RPMI7951 (cell line): ENCODE measurements at regions not wholly inside any gene's neighbourhood (a gene's known extent, or its start where the extent isn't known, plus 50 kb on each side); places are given as distances from the start of the nearest gene placed in this dataset.

Experiments
- DNase-seq: peaks from one replicate; pipeline ENCODE4 v3.0.0-alpha.2; 2012; ENCODE audit warnings: low read depth

DNA sequence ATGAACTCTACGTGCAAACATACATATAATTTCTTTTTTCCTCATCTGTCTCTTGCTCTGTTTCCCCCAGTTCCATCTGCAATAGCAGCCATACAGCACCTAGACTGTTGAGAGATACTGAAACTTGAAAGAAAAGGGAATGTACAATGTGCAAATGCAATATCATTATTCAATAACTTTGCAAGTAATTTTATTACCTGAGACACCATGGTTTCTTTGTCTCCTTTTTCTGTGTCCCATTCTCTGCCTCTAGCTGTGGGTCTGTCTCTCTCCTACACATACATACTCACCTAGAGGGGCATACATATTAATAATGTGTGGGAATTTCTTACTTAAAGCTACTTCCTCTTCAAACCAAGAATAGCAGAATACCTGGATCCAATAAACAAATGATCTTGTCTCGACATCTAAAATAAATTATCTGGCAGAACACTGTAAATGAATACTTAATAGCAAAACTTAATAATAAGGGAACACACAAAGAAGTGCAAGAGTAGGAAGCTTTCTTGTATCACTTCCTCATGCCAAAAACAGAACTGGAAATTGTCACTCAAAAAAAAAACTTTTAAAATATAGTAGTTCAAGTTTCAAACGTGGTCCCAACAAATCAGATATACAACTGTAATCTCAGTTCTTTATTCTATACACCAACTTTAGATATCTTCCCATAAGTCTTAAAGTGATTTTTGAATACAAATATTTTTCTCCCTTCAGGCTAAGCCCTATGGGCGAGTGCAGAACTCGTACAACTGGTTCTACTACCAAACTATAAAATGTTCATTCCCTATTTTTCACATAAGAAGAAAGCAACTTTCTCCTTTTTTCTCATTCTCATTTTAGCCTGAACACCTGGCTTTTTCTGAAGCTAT is 194.6 kb downstream of the NRIP1 start:
- no peak for DNase-seq

DNA sequence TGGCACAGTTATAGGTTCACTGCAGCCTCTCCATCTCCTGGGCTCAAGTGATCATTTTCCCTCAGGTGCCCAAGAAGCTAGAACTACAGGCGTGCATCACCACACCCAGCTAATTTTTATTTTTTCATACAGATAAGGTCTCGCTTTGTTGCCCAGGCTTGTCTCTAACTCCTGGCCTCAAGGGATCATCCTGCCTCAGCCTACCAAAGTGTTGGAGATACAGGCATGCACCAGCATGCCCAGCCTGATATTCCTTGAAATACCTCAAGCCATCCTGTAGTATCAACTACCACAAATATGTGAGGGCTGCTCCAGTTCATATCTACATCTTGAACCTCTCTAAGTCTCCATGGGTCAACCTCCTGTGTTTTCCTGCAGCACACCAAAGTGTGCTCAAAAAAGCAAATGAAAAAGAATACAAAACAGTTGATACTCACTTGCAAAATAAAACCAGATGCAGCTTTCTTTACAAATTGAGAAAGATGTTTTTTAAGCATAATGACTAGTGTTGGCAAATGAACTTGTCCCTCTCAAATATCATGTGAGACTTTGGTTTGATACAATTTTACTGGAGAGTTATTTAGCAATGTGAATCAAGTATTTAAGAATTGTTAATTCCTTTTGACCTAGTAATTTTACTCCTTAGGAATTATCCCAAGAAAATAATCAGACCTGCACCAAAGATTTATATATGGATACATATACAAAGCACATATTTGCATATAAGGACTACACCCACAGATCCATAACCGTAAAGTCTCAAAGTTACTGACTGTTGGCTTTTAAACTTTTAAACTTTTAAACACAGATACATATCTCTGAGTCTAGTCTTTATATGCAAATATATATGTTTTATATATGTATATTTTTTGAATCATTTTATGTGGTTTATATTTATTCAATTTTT is 197.7 kb downstream of the NRIP1 start:
- no peak for DNase-seq

DNA sequence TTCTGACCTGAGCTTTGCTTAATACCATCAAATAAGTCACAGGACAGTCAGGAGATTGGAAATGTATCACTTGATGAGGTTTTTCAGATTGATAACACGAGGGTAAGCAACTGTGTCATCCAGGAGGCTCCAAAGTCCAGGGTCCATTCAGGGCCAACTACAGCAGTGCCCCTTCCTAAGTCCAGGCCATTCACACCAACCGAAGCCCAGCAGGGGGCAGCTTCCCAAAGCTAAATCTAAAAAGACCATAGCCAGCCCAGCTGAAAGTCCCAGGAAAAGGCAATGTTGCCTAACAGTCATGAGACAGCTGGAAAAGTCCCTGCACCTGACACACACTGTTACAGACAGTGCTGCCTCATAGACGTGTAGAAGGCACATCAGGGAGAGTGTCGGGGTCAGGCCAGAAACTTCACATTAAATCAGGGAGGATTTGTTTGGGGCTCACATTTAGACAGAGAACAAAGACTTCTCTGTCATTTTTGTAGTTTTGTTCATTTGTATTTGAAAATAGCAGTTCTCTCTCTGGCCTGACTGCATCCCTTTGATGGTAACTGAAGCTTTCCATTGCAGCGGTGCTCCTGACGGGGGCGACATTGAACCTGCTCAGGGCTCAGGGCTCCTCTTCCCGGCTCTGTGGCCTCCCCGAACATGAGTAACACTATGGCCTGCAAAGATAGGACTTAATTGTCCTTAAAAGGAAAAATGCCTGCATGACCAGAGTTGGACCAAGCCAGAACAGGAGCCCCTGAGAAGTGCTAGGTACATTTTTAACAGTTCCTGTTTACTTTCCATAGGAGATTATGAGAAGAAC is 200.4 kb downstream of the NRIP1 start:
- peak; percentile 62 for DNase-seq

DNA sequence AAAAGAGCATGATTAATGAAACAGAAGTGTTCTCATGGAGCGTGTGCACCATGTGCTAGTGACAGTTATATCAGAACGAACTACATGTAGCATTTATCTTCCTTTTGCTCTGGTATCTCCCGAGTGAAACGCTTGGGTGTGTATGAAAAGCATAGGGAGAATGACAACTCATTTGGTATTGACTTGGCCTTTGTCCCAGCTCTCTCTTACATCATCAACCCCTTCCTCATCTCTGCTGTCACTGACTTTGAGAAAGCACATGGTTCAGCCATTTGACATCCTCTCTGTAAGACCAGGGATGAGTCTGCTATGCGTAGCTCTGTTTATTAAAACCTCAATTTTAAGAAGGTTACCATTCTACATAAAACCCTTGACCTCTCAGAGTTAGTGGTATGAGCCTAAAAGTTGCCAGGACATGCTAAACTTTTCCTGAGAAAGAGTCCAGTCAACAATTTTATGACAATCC is 201.0 kb downstream of the NRIP1 start:
- no peak for DNase-seq

DNA sequence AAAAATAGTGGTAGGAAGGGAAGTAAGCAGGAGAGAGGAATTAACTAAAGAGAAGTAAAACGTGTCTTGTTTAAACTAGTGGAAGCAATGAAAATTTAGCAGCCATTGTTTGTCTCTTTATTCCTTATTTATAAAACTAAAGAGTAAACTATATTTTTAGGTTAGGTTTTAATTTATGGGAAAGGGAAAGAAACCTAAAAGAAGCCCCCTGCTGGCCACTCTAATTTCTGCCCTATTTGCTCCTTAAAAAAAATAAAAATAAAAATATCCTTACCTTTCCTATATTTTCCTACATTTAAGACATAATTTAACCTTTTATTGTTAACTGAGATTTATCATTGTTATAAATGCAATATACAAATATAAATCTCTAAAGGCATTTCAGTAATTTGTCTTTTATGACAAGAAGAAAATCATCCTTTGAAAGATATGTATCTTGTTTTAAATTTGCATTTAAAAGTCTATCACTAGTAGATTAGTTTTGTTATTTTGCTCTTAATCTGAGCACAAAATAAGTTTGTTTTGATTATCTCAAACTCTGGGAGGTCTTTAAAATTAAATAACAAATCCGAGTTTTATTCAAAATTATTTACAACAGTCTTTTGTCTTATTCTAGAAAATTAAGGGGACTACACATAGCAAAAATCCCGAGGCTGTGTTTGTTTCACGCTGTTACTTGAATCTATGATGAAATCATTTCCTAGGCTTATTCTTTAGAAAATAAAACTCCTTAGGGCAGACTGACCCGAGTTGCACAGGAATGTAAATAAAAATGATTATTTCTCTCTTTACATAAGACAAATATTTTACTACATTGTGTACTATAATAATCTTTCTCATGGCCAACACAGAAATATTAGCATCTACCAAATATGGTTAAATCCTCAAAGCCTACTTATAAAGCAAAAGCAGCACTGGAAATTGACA is 201.7 kb downstream of the NRIP1 start:
- no peak for DNase-seq

DNA sequence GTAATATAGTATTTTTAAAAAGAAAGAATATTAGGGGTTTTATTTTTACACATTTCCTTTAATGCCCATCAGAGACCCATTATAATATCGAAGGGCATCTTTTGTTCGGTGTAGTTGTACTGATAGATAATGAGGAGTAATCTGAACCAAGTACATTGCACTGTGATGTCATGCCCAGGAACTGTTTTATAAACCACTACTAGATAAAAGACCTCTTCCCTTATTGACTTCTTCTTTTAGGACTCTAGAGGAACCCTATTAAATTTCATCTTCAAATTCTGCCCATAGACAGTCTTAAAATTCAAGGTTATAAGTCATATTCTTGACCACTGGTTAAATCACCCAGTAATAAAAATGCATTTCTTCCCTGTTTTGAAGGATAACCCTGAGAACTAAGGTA is 206.5 kb downstream of the NRIP1 start:
- no peak for DNase-seq

DNA sequence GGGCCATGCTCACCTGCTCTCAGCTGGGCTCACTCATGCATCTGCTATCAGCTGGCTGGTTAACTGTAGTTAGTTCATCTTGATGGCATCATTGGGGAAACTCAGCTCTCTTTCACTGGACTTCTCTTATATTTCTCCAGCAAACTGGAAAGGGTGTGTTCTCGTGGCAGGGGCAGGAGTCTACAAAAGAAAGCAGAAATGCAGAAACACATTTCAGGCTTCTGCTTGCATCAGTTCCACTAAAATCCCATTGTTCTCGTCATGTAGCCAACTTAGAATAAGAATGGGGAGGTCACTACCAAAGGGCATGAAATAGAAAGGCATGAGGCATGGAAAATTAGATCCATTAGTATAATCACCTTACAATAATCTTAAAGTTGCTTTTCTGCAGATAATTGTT is 207.3 kb downstream of the NRIP1 start:
- no peak for DNase-seq

DNA sequence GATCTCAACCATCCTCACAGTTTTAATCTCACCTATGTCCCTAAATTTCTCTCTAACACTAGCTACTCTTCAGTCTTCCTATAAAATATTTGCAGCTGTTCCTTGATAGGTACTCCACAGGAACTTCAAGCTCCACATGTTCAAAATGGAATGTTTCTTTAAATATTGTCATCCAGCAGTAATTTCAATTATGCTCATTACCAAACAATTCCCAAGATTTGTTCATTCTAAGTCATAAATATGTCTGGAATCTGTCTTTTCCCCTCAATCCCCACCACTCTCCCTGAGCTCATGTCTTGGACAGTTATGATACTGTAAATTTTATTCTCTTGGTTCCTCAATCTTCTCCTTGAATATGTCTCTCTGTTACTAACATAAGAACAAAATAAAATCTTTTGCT is 214.4 kb downstream of the NRIP1 start:
- DNase-seq = no peak

DNA sequence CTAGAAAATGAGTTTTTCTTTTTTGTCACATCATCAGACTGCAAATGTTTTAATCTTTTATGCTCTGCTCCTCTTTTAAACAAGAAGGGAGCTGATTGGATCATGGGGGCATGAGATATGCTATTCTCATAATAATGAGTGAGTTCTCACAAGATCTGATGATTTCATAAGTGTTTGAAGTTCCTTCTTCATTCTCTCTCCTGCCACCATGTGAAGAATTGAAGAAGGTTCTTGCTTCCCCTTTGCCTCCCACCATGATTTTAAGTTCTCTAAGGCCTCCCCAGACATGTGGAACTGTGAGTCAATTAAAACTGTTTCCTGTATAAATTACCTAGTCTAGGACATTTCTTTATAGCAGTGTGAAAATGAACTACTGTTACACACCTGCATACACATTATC is 218.2 kb downstream of the NRIP1 start:
- no peak for DNase-seq

DNA sequence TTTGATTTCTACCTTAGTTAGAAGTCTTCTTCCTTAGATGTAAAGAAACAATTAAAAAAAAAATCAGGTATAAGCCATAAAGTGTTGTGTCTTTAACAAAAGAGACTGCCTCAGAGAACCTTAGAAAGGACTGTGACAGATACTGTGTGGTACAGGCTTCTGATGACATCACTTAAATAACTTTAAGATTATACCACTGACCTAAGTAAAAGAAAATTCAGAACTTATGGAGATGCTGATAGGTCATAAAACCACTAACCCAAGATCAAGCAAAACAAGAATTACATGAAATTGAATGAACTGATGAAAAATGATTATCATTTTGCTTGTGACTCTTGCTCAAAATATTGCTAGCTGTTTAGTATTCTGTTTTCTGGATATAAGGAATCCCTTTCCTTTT is 220.8 kb downstream of the NRIP1 start:
- DNase-seq = no peak

DNA sequence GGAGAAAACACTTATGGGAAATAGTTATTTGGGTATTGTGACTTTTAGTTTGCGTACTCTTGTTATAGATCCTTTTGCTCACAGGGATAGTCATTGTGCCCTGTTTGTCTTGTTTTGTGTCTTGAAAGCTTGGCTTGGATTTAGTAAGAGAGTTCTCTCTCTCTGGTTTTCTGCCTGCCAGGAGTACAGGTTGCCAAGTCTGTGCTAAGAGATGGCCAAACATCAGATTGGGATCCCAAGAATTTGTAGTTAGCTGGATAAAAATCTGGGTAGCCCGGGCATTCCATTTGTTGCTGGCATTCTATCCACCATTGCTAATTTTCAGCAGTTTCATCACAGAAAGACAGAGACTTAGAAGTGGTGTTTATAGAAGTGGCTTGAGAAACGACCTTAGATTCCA is 222.2 kb downstream of the NRIP1 start:
- DNase-seq = no peak

DNA sequence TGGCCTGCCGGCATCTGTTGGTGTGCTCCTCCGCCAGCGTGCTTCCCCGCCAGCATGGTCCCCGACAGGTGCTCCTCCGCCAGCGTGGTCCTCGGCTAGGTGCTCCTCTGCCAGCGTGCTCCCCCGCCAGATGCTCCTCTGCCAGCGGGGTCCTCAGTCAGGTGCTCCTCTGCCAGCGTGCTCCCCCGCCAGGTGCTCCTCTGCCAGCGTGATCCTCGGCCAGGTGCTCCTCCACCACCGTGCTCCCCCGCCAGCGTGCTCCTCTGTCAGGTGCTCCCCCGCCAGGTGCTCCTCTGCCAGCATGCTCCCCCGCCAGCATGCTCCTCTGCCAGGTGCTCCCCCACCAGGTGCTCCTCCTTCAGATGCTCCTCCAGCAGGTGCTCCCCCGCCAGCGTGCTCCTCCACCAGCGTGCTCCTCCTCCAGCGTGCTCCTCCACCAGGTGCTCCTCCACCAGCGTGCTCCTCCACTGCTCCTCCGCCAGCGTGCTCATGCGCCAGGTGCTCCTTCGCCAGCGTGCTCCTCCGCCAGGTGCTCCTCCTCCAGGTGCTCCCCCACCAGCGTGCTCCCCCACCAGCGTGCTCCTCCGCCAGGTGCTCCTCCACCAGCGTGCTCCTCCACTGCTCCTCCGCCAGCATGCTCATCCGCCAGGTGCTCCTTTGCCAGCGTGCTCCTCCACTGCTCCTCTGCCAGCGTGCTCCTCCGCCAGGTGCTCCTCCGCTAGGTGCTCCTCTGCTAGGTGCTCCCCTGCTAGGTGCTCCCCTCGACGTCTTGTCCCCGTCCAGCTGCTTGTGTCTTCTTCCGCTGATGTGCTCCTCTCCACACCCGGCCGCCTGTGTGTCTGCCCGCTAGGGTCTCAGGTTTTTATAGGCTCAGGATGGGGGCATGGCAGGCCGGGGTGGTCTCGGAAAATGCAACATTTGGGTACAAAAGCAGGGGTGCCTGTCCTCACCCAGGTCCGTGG is 223.0 kb downstream of the NRIP1 start:
- DNase-seq = no peak

DNA sequence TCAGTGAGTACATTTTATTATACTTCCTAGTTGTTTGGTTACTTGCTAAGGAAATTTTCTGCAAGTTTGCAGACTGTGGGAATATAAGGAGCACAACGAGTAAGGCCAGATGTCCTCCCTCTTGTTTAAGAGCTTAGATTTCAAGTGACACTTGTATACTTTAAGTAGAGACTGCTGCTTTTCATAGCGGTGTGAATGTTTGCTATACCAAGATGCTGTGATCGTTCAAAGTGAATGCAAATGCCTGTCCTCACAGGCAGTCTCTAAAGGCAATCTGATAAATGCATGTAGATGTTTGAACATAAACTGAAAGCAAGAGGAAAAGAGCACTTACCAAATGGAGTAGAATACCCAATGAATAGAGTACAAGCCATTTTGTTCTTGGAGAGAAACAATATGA is 226.4 kb downstream of the NRIP1 start:
- no peak for DNase-seq

DNA sequence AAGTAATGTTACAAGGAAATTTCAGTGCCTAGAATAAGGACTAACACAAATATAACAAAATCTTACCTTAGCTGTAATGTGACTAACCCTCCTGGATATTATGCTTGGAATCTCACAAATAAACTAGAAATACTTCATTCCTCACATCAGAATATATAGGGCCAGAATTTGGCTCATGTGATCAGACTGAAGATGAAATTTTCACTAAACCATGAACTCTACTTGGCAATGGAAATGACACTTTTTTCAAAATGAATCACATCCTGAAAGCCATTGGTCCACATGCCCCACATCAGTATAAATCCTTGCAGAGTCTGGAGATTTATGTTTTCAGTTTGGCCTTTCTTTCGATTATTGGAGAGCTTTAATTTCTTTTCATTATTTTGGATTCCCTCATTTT is 227.8 kb downstream of the NRIP1 start:
- DNase-seq = no peak

DNA sequence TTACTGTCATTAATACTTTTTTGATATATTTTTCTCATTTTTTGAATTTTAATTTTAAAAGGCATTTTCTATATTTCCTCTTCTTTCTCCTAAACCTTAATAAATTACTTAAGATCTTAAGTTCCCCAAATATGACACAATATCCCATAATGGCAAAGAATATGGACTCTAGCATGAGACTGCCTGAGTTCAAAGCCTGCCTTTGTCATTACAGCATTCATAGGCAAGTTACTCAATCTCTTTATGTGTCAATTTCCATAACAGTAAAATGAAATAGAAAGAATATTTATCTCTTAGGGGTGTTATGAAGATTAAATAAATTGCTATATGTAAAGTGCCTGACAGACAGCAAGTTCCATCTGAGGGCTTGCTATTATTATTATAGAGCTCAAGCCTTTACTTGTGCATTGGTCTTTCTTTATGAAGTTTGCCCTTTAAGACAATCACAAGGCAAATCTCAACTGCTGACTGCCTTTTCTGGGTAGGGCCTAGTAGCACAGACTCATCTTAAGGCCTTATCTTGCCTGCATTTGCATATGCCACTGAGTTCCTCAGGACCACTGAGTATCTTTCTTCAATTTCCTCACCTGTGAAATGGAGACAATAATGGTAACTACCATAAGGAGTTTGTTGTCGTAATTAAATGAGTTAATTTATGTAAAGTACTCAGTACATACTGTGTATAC is 231.0 kb downstream of the NRIP1 start:
- DNase-seq = no peak

DNA sequence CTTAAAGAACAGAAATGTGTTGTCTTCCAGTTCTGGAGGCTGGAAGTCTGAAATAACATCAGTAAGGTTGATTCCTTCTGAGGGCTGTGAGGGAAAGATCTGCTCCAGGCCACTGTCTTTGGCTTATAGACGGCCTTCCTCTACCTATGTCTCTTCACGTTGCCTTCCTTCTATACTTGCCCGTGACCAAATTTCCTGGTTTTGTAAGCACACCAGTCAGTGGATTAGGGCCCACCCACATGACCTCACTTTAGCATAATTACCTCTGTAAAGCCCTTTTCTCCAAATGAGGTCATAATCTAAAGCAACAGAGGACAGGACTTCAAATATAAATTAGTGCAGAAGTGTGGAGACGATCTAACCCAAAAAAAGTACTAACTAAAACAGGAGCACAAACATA is 231.6 kb downstream of the NRIP1 start:
- DNase-seq = no peak

DNA sequence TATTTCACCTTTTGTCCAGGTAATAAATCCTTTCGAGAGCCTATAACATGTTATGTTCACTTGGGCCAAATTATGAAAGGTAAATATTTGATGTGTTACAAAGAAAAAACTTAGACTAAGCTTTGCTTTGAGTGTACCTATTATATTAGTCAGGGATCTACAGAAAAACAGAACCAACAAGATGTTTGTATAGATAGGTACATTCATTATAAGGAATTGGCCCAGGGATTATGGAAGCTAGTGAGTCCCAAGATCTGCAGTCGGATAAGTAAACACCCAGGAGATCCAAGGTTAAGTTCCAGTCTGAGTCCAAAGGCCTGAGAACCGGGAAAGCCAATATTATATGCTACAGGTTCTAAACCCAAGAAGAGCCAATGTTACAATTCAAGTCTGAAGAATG is 234.5 kb downstream of the NRIP1 start:
- DNase-seq = no peak

DNA sequence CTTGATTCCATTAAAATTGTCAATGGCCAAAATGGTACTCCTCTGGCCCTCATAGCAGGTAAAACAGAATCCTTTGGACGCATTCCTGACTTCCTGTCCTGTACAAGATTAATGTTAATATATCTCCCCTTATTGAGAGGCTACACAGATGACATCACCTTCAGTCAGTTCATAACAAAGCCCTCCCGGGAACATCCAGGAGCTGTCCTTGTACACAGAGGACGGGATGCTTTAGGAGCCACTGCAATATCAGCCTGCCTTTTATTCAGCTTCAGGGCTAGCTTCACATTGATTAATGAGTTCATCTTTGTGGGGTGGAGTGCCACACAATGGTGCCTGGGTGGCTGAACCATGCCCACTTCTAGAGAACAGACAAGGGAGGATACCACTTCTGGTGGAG is 235.1 kb downstream of the NRIP1 start:
- no peak for DNase-seq

DNA sequence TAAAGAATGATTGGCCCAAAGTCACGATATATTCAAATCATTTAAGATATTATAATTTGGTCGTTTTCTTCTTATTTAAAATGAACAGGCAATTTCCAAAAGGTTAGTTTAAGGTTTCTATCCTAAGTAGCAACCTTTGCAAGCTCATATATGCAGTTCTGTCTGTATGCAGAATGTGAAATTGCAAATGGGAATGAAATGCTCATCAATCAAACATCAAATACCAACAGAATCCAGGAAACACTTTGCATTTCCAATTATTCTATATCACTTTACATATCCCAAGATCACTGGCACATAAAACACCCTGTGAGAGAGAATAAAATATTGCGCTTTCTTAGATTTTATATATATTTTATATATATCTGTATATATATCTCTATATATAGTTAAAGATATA is 237.3 kb downstream of the NRIP1 start:
- no peak for DNase-seq
